Prostate gland (tissue), 2 donors: ENCODE measurements at regions not wholly inside any gene's neighbourhood (a gene's known extent, or its start where the extent isn't known, plus 50 kb on each side); places are given as distances from the start of the nearest gene placed in this dataset.

Source experiments
- DNase-seq: peaks from one replicate; pipeline ENCODE4 v3.0.0-alpha.2; 2019; ENCODE audit warnings: low spot score
- H3K27ac ChIP-seq, 2 donors: fragments of 200-600 bp; sonication (generic); 2 replicates each; pipeline ENCODE4 v1.5.1; 2017 to 2019
- H3K27me3 ChIP-seq: fragments of 200-600 bp; sonication (generic); replicated peaks from 2 replicates; pipeline ENCODE4 v1.5.1; 2019; ENCODE audit not compliant: insufficient read depth
- H3K36me3 ChIP-seq, 2 donors: fragments of 200-600 bp; sonication (generic); 1 replicate in 1 of 2; 2 replicates in 1 of 2; pipeline versions ENCODE4 v1.5.1 to v1.8.1; 2017 to 2019
- H3K4me1 ChIP-seq: fragments of 200-600 bp; sonication (generic); replicated peaks from 2 replicates; pipeline ENCODE4 v1.5.1; 2019
- H3K4me3 ChIP-seq, 2 donors: fragments of 200-600 bp; sonication (generic); 2 replicates each; pipeline ENCODE4 v1.5.1; 2017 to 2019
- H3K9me3 ChIP-seq: fragments of 200-600 bp; sonication (generic); 2 replicates; pipeline ENCODE4 v1.5.1; 2017
- POLR2A ChIP-seq: fragments of 450-650 bp; IDR thresholded peaks from one replicate; pipeline ENCODE4 v1.6.1; 2016; ENCODE audit warnings: antibody characterized with exemption, mild to moderate bottlenecking
- POLR2AphosphoS5 ChIP-seq: sonication (generic); formaldehyde crosslinking; IDR thresholded peaks from one replicate; pipeline ENCODE4 v1.6.1; 2017; ENCODE audit warnings: antibody characterized with exemption
- WGBS: methylation state at CpG from one replicate; pipeline ENCODE4 v1.1.5; 2018; 5-methylcytosine and 5-hydroxymethylcytosine counted together
- intact Hi-C: fragments of 100-400 bp; cut with DNase I; formaldehyde crosslinking; loops from one replicate; pipeline ENCODE4 v1.14.2; 2022
- TF ChIP-seq, protein P1 (sequence below), 4 experiments: fragments of 200-600 bp in 2 of 4; fragments of 450-650 bp in 2 of 4; sonication (generic) in 2 of 4; IDR thresholded peaks; 1 replicate in 3 of 4; 2 replicates in 1 of 4; pipeline ENCODE4 v1.5.1; 2016 to 2019; ENCODE audit warnings: antibody characterized with exemption in 4 of 4, mild to moderate bottlenecking in 2 of 4, moderate library complexity in 2 of 4

DNA sequence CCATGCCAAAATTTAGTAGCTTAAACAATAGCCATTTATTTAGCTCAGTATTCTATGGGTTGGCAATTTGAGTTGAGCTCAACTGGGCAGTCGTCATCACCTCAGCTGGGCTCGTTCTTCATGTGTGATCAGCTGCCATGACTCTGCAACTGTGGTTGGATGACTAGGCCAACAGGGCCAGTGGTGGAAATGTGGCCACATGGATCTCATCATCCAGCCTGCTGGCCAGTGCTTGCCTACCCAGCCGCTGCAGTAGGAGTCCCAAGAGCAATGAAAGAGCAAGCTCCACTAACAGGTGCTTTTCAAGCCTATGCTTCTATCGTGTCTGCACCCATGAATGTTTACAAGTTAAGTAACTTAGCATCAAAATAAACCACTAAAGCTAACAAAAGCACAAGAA lies 158.0 kb downstream of the ATPSCKMT start:
- Histone ChIP-seq H3K4me1 (no peaks in the 10 kb centered on the region), H3K4me3 (no peak overlapping the region), H3K27ac (no peak overlapping the region), H3K27me3 (no peaks in the 10 kb centered on the region), H3K9me3 (no peaks in the 10 kb centered on the region), H3K36me3 (no peaks in the 10 kb centered on the region)
- intact Hi-C loops = no loop called here
- 67% methylated on average over 4 of the region's 4 CpGs for WGBS
- TF ChIP-seq POLR2A = no peak
- TF ChIP-seq, protein P1, sequence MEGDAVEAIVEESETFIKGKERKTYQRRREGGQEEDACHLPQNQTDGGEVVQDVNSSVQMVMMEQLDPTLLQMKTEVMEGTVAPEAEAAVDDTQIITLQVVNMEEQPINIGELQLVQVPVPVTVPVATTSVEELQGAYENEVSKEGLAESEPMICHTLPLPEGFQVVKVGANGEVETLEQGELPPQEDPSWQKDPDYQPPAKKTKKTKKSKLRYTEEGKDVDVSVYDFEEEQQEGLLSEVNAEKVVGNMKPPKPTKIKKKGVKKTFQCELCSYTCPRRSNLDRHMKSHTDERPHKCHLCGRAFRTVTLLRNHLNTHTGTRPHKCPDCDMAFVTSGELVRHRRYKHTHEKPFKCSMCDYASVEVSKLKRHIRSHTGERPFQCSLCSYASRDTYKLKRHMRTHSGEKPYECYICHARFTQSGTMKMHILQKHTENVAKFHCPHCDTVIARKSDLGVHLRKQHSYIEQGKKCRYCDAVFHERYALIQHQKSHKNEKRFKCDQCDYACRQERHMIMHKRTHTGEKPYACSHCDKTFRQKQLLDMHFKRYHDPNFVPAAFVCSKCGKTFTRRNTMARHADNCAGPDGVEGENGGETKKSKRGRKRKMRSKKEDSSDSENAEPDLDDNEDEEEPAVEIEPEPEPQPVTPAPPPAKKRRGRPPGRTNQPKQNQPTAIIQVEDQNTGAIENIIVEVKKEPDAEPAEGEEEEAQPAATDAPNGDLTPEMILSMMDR (IDR thresholded peaks at IDR 0.05) = no peak
- no peak for TF ChIP-seq POLR2AphosphoS5
- DNase-seq = no peak

DNA sequence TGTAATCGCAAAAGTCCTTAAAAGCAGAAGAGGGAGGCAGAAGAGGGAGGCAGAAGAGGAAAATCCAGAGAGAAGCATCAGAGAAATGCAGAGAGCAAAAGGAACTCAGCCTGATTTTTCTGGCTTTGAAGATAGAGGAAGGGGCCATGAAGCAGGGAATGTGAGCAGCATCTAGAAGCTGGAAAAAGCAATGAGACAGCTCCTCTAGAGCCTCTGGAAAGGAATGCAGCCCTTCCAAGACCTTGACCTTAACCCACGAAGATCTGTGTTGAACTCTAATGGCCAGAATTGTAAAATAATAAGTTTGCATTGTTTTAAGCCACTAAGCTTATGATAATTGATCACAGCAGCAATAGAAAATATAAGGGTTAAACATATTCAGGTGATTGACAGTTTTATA lies 159.6 kb downstream of the ATPSCKMT start:
- H3K27me3 ChIP-seq = no peaks in the 10 kb centered on the region
- DNase-seq = no peak
- H3K36me3 ChIP-seq = no peaks in the 10 kb centered on the region
- TF ChIP-seq, protein P1 (IDR thresholded peaks at IDR 0.05) = no peak
- TF ChIP-seq POLR2AphosphoS5 (no peak), POLR2A (no peak)
- H3K4me1 ChIP-seq = no peaks in the 10 kb centered on the region
- WGBS = 85% methylated on average over 2 of the region's 2 CpGs
- intact Hi-C loops = no loop called here
- no peak overlapping the region for H3K4me3 ChIP-seq
- H3K27ac ChIP-seq = no peak overlapping the region
- H3K9me3 ChIP-seq = no peaks in the 10 kb centered on the region

DNA sequence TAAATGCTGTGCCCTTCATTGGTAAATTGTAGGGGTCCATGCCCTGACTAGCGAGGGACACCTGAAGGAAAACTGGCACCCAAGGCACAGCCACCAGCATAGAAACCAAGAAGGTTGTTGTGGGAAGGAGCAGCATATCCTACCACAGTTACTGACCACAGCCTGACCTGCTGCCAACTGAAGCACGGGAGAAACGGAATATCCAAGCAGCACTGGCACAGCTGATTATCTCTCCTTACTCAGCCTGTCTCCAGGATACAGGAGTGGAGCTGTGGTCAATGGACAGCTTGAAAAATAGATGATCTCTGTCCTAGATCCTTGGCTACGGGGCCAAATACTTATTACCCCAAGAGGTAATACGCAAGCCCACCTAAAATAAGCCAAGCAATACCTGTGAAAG lies 164.5 kb downstream of the ATPSCKMT start:
- H3K9me3 ChIP-seq = no peaks in the 10 kb centered on the region
- DNase-seq = no peak
- no peak overlapping the region for H3K27ac ChIP-seq
- TF ChIP-seq, protein P1 (IDR thresholded peaks at IDR 0.05) = no peak
- no peak for TF ChIP-seq POLR2AphosphoS5
- TF ChIP-seq POLR2A = no peak
- no peaks in the 10 kb centered on the region for H3K27me3 ChIP-seq
- WGBS = 83% methylated on average over 5 of the region's 5 CpGs
- intact Hi-C loops = no loop called here
- H3K4me1 ChIP-seq = no peaks in the 10 kb centered on the region
- no peak overlapping the region for H3K4me3 ChIP-seq
- H3K36me3 ChIP-seq = no peaks in the 10 kb centered on the region

DNA sequence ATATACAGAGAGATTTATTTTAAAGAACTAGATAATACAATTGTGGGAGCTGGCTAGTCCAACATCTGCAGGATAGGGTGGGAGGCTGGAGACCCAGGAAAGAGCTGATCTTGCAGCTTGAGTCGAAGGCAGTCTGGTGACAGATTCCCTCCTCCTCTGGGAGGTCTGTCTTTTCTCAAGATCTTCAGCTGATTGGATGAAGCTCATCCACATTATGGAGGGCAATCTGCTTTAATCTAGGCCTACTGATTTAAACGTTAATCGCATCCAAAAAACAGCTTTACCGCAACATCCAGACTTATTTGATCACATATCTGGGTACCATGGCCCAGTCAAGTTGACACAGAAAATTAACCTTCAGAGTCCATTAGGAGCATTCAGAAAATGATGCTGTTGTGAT lies 168.1 kb downstream of the ATPSCKMT start:
- WGBS = 95% methylated on average over 4 of the region's 4 CpGs
- intact Hi-C loops = no loop called here
- no peaks in the 10 kb centered on the region for H3K36me3 ChIP-seq
- no peaks in the 10 kb centered on the region for H3K9me3 ChIP-seq
- no peaks in the 10 kb centered on the region for H3K27me3 ChIP-seq
- no peaks in the 10 kb centered on the region for H3K4me1 ChIP-seq
- no peak overlapping the region for H3K27ac ChIP-seq
- no peak for DNase-seq
- H3K4me3 ChIP-seq = no peak overlapping the region
- TF ChIP-seq POLR2AphosphoS5 (no peak), POLR2A (no peak)
- TF ChIP-seq, protein P1 (IDR thresholded peaks at IDR 0.05) = no peak

DNA sequence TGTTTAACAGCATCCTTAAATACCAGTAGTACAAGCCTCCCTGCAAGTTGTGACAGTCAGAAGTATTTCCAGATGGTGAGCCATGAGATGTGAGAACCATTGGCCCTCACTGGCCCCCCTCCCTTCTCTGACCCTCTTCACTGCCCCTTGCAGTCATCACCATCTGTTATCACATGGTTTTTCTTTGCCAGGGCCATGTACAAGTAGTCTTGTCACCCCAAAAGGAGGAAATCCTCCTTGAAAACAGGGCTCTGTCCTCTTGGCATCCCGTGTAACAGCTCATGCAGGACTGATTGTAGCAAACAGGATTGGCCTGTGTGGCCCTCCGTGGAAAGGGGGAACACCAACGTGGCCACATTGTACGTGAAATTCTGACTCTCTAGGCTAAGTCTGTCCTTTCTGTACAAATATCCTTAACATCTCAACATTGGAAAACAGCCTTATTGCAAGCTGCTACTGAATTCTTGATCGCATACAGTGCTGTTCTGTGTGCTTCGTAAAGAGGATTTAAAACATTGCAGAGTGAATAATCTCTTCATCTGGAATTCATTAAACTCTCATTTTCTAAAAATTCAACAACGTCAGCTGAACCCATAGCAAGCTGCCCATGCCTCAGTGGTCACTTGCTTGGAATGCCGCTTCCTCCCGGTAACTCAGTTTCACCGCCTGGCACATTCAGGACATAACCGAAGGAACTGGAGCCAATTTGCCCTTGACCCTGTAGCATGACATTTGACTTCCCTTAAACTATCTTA lies 171.7 kb downstream of the ATPSCKMT start:
- H3K9me3 ChIP-seq = no peaks in the 10 kb centered on the region
- H3K4me3 ChIP-seq = no peak overlapping the region
- H3K27ac ChIP-seq = no peak overlapping the region
- no peaks in the 10 kb centered on the region for H3K36me3 ChIP-seq
- H3K27me3 ChIP-seq = no peaks in the 10 kb centered on the region
- TF ChIP-seq, protein P1 (IDR thresholded peaks at IDR 0.05) = no peak
- TF ChIP-seq POLR2A (no peak), POLR2AphosphoS5 (no peak)
- WGBS = 79% methylated on average over 11 of the region's 11 CpGs
- no peaks in the 10 kb centered on the region for H3K4me1 ChIP-seq
- intact Hi-C loops = no loop called here
- no peak for DNase-seq
